Right lobe of liver (tissue), 4 donors: ENCODE measurements at regions not wholly inside any gene's neighbourhood (a gene's known extent, or its start where the extent isn't known, plus 50 kb on each side); places are given as distances from the start of the nearest gene placed in this dataset.

ENCODE experiments used
- POLR2A ChIP-seq: fragments of 450-650 bp; IDR thresholded peaks from one replicate; pipeline ENCODE4 v1.6.1; 2017; ENCODE audit warnings: antibody characterized with exemption, mild to moderate bottlenecking
- TF ChIP-seq, protein P1 (sequence below), 4 donors: fragments of 200-600 bp in 3 of 4; fragments of 450-650 bp in 1 of 4; IDR thresholded peaks; one replicate each; pipeline versions ENCODE4 v1.5.1 to v1.8.0; 2016 to 2022; ENCODE audit warnings: antibody characterized with exemption in 4 of 4, mild to moderate bottlenecking in 2 of 4
- donor health status: DM: no; HTN: no; CAD: no.
- donor health status: DM: no; HTN: no; CAD: no.
- donor health status: DM: no; HTN: yes; CAD: no.

GRCh38 chr21:17949421-17949820 is 130.3 kb upstream of the C21orf91 start:
- TF ChIP-seq, protein P1, sequence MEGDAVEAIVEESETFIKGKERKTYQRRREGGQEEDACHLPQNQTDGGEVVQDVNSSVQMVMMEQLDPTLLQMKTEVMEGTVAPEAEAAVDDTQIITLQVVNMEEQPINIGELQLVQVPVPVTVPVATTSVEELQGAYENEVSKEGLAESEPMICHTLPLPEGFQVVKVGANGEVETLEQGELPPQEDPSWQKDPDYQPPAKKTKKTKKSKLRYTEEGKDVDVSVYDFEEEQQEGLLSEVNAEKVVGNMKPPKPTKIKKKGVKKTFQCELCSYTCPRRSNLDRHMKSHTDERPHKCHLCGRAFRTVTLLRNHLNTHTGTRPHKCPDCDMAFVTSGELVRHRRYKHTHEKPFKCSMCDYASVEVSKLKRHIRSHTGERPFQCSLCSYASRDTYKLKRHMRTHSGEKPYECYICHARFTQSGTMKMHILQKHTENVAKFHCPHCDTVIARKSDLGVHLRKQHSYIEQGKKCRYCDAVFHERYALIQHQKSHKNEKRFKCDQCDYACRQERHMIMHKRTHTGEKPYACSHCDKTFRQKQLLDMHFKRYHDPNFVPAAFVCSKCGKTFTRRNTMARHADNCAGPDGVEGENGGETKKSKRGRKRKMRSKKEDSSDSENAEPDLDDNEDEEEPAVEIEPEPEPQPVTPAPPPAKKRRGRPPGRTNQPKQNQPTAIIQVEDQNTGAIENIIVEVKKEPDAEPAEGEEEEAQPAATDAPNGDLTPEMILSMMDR (IDR thresholded peaks at IDR 0.05) = no peak
- TF ChIP-seq POLR2A = no peak
